Caco-2 (cell line): ENCODE measurements at regions not wholly inside any gene's neighbourhood (a gene's known extent, or its start where the extent isn't known, plus 50 kb on each side); places are given as distances from the start of the nearest gene placed in this dataset.

Experiments used
- BruUV-seq: library from RNA; stranded (reverse); fragments of 400-500 nt; replicated peaks from 2 replicates; lab custom pipeline; 2021; lab: Mats Ljungman, UMichigan
- CTCF ChIA-PET: fragments of 300-600 bp; sonication (Branson Sonifier 250); formaldehyde crosslinking; loops from one replicate; lab custom pipeline; 2022; ENCODE audit warnings: antibody characterized with exemption; lab: Charles Lee
- POLR2A ChIA-PET: fragments of 300-600 bp; sonication (Branson Sonifier 250); formaldehyde crosslinking; loops from one replicate; lab custom pipeline; 2022; ENCODE audit warnings: antibody characterized with exemption; lab: Charles Lee
- DNase-seq, 2 experiments: peaks; one replicate each; pipeline versions ENCODE4 v3.0.0 to v3.0.0-alpha.2; 2020 to 2022
- H3K27me3 ChIP-seq: replicated peaks from 2 replicates; pipeline ENCODE4 v1.6.0; 2011; ENCODE audit warnings: low read length; ENCODE audit not compliant: control insufficient read depth, insufficient read depth
- H3K36me3 ChIP-seq: 2 replicates; pipeline ENCODE4 v1.5.1; 2011; ENCODE audit warnings: low read length; ENCODE audit not compliant: control insufficient read depth, insufficient read depth
- H3K4me1 ChIP-seq: fragments of 250-450 bp; sonication (Bioruptor Pico); 2 replicates; pipeline ENCODE4 v1.5.1; 2020; ENCODE audit warnings: mild to moderate bottlenecking
- H3K4me3 ChIP-seq: 2 replicates; pipeline ENCODE4 v1.5.1; 2011; ENCODE audit warnings: low read depth, mild to moderate bottlenecking, control low read depth, low read length
- H3K9me3 ChIP-seq: fragments of 250-450 bp; sonication (Bioruptor Pico); 2 replicates; pipeline ENCODE4 v1.5.1; 2020; ENCODE audit warnings: mild to moderate bottlenecking, moderate library complexity
- H3K27ac Mint-ChIP-seq: one replicate; pipeline ENCODE4 v1.8.0; 2022; ENCODE audit warnings: mixed read lengths; ENCODE audit not compliant: unreplicated experiment
- H3K27me3 Mint-ChIP-seq: one replicate; pipeline ENCODE4 v1.8.0; 2022; ENCODE audit warnings: mixed read lengths; ENCODE audit not compliant: insufficient read depth, unreplicated experiment
- H3K36me3 Mint-ChIP-seq: one replicate; pipeline ENCODE4 v1.8.0; 2022; ENCODE audit warnings: mild to moderate bottlenecking, mixed read lengths; ENCODE audit not compliant: insufficient read depth, unreplicated experiment
- H3K4me1 Mint-ChIP-seq: one replicate; pipeline ENCODE4 v1.8.0; 2022; ENCODE audit warnings: low read depth, mixed read lengths; ENCODE audit not compliant: unreplicated experiment
- H3K4me3 Mint-ChIP-seq: one replicate; pipeline ENCODE4 v1.8.0; 2022; ENCODE audit warnings: mild to moderate bottlenecking, moderate library complexity, mixed read lengths; ENCODE audit not compliant: unreplicated experiment
- H3K9me3 Mint-ChIP-seq: one replicate; pipeline ENCODE4 v1.8.0; 2022; ENCODE audit warnings: mixed read lengths; ENCODE audit not compliant: unreplicated experiment
- CTCF ChIP-seq, 2 experiments: fragments of 200-600 bp in 1 of 2; IDR thresholded peaks; 1 replicate in 1 of 2; 2 replicates in 1 of 2; pipeline versions ENCODE4 v1.5.1 to v1.8.0; 2011 to 2022; ENCODE audit warnings: antibody characterized with exemption in 1 of 2, control low read depth in 1 of 2, inconsistent platforms in 1 of 2, low read depth in 1 of 2, low read length in 1 of 2, mild to moderate bottlenecking in 1 of 2, moderate library complexity in 1 of 2; ENCODE audit not compliant: insufficient read depth in 1 of 2, severe bottlenecking in 1 of 2, unreplicated experiment in 1 of 2
- intact Hi-C: fragments of 100-400 bp; cut with micrococcal nuclease; formaldehyde crosslinking; loops from one replicate; pipeline ENCODE4 v1.10.0; 2022; ENCODE audit not compliant: unreplicated experiment

GRCh38 chr20:9939231-9939630 is 95.6 kb upstream of the ANKEF1 start:
- TF ChIP-seq CTCF (IDR thresholded peaks at IDR 0.05; ENCODE audit: insufficient read depth in 1 of 2, low read depth in 1 of 2, low read length in 1 of 2, severe bottlenecking in 1 of 2, unreplicated experiment in 1 of 2), result no peak
- Histone ChIP-seq H3K9me3 (no peaks in the 10 kb centered on the region), H3K4me1 (no peaks in the 10 kb centered on the region), H3K36me3 (no peaks in the 10 kb centered on the region), H3K4me3 (no peak overlapping the region), H3K27me3 (no peaks in the 10 kb centered on the region)
- ChIA-PET CTCF (no interaction called here), POLR2A (no interaction called here)
- Mint-ChIP-seq H3K4me3 (no peak overlapping the region), H3K9me3 (no peaks in the 10 kb centered on the region), H3K27me3 (peaks cover 10% of the 10 kb centered on the region), H3K27ac (no peak overlapping the region), H3K36me3 (no peaks in the 10 kb centered on the region), H3K4me1 (no peaks in the 10 kb centered on the region)
- DNase-seq, result no peak
- BruUV-seq, result no TSS peak
- intact Hi-C loops, result no loop called here

- Mint-ChIP-seq H3K4me3 (no peak overlapping the region), H3K4me1 (no peaks in the 10 kb centered on the region), H3K9me3 (no peaks in the 10 kb centered on the region), H3K27me3 (peaks cover 7% of the 10 kb centered on the region), H3K36me3 (no peaks in the 10 kb centered on the region), H3K27ac (no peak overlapping the region)
- BruUV-seq, result no TSS peak
- no peak overlapping the region for H3K4me3 ChIP-seq
- CTCF ChIA-PET, result no interaction called here
- TF ChIP-seq CTCF (IDR thresholded peaks at IDR 0.05; ENCODE audit: insufficient read depth in 1 of 2, low read depth in 1 of 2, low read length in 1 of 2, severe bottlenecking in 1 of 2, unreplicated experiment in 1 of 2), result no peak
- no peak for DNase-seq
- no peaks in the 10 kb centered on the region for H3K4me1 ChIP-seq
- H3K9me3 ChIP-seq, result no peaks in the 10 kb centered on the region
- no peaks in the 10 kb centered on the region for H3K27me3 ChIP-seq
- POLR2A ChIA-PET, result no interaction called here
- H3K36me3 ChIP-seq, result no peaks in the 10 kb centered on the region
- intact Hi-C loops, result no loop called here
Observed at GRCh38 chr20:9935285-9935684, 96.4 kb upstream of the PAK5 start.

DNA sequence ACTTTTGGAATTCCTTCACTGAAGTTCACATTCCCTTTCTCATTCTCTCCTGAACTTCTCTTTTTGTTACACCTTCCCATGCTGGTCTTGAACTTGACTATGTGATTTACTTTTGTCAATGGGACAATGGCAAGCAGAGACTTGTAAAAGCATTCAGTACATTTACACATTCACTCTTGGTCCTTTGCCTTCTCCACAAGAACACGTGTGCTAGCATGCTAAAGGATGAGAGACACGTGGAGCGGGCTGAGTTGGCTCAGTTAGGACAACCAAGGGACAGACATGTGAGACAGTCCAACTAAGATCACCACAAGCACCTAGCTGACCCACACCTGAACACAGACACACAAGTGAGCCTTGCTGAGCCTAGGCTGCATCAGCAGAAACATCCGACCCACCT is 91.3 kb upstream of the PAK5 start:
- Mint-ChIP-seq H3K27ac (no peak overlapping the region), H3K4me1 (no peaks in the 10 kb centered on the region), H3K36me3 (no peaks in the 10 kb centered on the region), H3K9me3 (no peaks in the 10 kb centered on the region), H3K27me3 (no peaks in the 10 kb centered on the region), H3K4me3 (no peak overlapping the region)
- BruUV-seq, result no TSS peak
- no peaks in the 10 kb centered on the region for H3K9me3 ChIP-seq
- no peaks in the 10 kb centered on the region for H3K27me3 ChIP-seq
- ChIA-PET CTCF (no interaction called here), POLR2A (no interaction called here)
- intact Hi-C loops, result no loop called here
- no peak for TF ChIP-seq CTCF (IDR thresholded peaks at IDR 0.05; ENCODE audit: insufficient read depth in 1 of 2, low read depth in 1 of 2, low read length in 1 of 2, severe bottlenecking in 1 of 2, unreplicated experiment in 1 of 2)
- H3K36me3 ChIP-seq, result no peaks in the 10 kb centered on the region
- no peaks in the 10 kb centered on the region for H3K4me1 ChIP-seq
- H3K4me3 ChIP-seq, result no peak overlapping the region
- no peak for DNase-seq
